ENCODE measurements at regions not wholly inside any gene's neighbourhood (a gene's known extent, or its start where the extent isn't known, plus 50 kb on each side); places are given as distances from the start of the nearest gene placed in this dataset.

DNA sequence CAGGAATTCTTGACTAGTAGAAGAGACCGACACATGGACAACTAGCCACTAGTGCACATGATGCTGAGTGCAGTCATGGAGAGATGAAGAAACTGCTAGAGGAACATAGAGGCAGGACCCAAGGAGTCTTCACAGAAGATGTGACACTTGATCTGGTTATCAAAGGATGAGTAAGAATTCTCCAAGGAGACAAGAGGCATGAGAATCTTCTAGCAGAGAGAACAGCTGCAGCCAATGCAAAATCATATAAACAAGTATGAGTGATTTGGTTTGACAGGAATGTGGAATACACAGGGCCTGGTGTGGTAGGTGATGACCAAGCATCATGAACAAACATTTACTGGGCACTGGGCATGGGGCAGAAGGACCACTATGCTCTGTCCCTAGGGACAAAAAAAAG, 140.9 kb upstream of the CTTNBP2NL start:
- no peak for ATAC-seq (ENCODE audit: low read depth)
- DNase-seq (ENCODE audit: low spot score), result no peak

DNA sequence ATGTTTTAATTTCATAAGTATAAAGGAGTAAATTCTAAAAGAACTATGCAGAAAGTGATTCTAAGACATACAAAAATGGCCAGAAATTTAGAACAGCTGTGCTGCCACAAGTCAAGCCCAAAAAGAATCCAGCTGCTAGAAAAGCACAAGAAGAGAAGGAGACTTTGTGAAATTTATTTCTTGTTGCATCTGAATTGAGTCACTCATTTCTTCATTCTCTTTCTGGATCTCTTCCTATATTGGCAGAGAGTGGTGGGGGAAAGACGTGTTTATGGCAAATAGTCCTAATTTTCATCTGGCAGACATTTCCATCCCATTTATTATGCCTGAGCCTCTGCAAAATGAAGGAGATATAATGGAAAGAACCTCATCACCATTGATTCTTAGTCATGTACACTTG, 139.6 kb upstream of the CTTNBP2NL start:
- ATAC-seq (ENCODE audit: low read depth), result no peak

More for the DNA sequence above, 140.9 kb upstream of the CTTNBP2NL start:
- Histone ChIP-seq H3K4me3 (ENCODE audit: severe bottlenecking) (no peak overlapping the region), H3K36me3 (ENCODE audit: low read depth) (no peaks in the 10 kb centered on the region), H3K9me3 (ENCODE audit: severe bottlenecking) (no peaks in the 10 kb centered on the region), H3K27ac (ENCODE audit: poor library complexity, severe bottlenecking) (no peak overlapping the region), H3K4me1 (ENCODE audit: insufficient read depth, poor library complexity, severe bottlenecking) (peaks cover 13% of the 10 kb centered on the region), H3K27me3 (ENCODE audit: insufficient read depth, poor library complexity, severe bottlenecking) (no peaks in the 10 kb centered on the region)
- TF ChIP-seq, protein P1, sequence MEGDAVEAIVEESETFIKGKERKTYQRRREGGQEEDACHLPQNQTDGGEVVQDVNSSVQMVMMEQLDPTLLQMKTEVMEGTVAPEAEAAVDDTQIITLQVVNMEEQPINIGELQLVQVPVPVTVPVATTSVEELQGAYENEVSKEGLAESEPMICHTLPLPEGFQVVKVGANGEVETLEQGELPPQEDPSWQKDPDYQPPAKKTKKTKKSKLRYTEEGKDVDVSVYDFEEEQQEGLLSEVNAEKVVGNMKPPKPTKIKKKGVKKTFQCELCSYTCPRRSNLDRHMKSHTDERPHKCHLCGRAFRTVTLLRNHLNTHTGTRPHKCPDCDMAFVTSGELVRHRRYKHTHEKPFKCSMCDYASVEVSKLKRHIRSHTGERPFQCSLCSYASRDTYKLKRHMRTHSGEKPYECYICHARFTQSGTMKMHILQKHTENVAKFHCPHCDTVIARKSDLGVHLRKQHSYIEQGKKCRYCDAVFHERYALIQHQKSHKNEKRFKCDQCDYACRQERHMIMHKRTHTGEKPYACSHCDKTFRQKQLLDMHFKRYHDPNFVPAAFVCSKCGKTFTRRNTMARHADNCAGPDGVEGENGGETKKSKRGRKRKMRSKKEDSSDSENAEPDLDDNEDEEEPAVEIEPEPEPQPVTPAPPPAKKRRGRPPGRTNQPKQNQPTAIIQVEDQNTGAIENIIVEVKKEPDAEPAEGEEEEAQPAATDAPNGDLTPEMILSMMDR (IDR thresholded peaks at IDR 0.05; ENCODE audit: poor library complexity, severe bottlenecking), result no peak

DNA sequence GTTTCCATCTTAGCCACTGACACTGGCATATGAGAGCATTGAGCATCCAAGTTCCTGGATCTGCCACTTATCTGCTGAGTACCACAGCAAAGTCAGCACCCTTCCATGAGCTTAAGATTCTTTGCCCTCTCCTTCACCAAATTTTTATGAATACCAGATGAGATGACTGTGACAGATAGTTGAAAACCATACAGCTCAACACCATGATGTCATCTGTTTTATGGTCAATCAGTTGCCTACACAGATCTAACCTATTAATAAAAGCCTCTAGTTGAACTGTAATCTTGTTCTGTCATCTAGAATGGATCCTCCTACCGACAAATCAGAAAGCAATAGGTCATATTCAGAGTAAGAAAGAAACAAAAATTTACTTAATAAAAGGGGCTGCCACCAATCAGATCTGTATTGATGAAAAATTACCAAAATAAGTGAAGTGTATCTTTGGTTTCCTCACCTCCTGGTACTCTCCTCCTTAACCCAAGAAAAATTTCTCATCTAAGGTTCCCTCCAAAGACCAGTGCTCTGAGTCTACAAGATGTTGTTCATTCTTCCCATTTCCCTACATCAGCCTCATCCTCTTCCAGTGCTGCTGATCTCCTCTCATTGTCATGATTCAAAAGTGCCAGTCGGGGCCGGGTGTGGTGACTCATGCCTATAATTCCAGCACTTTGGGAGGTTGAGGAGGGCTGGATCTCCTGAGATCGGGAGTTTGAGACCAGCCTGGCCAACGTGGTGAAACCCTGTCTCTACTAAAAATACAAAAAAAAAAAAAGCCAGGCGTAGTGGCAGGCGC, 138.8 kb upstream of the CTTNBP2NL start:
- peaks cover 1% of the 10 kb centered on the region for H3K4me1 ChIP-seq (ENCODE audit: insufficient read depth, poor library complexity, severe bottlenecking)
- no peak for DNase-seq (ENCODE audit: low spot score)
- ATAC-seq (ENCODE audit: low read depth), result no peak
- no peak overlapping the region for H3K4me3 ChIP-seq (ENCODE audit: severe bottlenecking)
- H3K27me3 ChIP-seq (ENCODE audit: insufficient read depth, poor library complexity, severe bottlenecking), result no peaks in the 10 kb centered on the region
- TF ChIP-seq, protein P1 (IDR thresholded peaks at IDR 0.05; ENCODE audit: poor library complexity, severe bottlenecking), result no peak
- H3K36me3 ChIP-seq (ENCODE audit: low read depth), result no peaks in the 10 kb centered on the region
- no peaks in the 10 kb centered on the region for H3K9me3 ChIP-seq (ENCODE audit: severe bottlenecking)
- H3K27ac ChIP-seq (ENCODE audit: poor library complexity, severe bottlenecking), result no peak overlapping the region

More for the DNA sequence above, 139.6 kb upstream of the CTTNBP2NL start:
- DNase-seq (ENCODE audit: low spot score), result no peak
- TF ChIP-seq, protein P1 (IDR thresholded peaks at IDR 0.05; ENCODE audit: poor library complexity, severe bottlenecking), result no peak
- Histone ChIP-seq H3K27ac (ENCODE audit: poor library complexity, severe bottlenecking) (no peak overlapping the region), H3K36me3 (ENCODE audit: low read depth) (no peaks in the 10 kb centered on the region), H3K4me3 (ENCODE audit: severe bottlenecking) (no peak overlapping the region), H3K4me1 (ENCODE audit: insufficient read depth, poor library complexity, severe bottlenecking) (peaks cover 10% of the 10 kb centered on the region), H3K27me3 (ENCODE audit: insufficient read depth, poor library complexity, severe bottlenecking) (no peaks in the 10 kb centered on the region), H3K9me3 (ENCODE audit: severe bottlenecking) (no peaks in the 10 kb centered on the region)

DNA sequence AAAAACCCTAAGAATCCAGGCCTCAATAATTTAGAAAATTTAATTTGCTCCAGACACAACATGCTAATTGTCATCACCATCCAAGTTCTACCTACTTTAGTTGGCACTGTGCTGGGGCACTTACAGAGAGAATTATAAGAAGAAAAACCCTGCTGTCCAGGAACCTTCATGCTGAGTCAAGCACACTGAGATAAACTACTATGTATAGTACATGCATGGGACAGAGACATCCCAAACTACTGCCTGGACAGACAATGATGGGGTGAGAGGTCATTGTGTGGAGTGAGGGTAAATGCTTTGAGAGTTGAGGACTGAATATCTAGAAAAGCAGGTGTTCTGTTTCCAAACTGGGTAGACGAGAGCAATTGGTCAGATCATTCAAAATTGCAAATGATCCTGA, 135.3 kb upstream of the CTTNBP2NL start:
- no peak for ATAC-seq (ENCODE audit: low read depth)
- no peak overlapping the region for H3K4me3 ChIP-seq (ENCODE audit: severe bottlenecking)

More for the DNA sequence above, 135.3 kb upstream of the CTTNBP2NL start:
- Histone ChIP-seq H3K36me3 (ENCODE audit: low read depth) (no peaks in the 10 kb centered on the region), H3K9me3 (ENCODE audit: severe bottlenecking) (no peaks in the 10 kb centered on the region), H3K4me1 (ENCODE audit: insufficient read depth, poor library complexity, severe bottlenecking) (no peaks in the 10 kb centered on the region), H3K27ac (ENCODE audit: poor library complexity, severe bottlenecking) (no peak overlapping the region), H3K27me3 (ENCODE audit: insufficient read depth, poor library complexity, severe bottlenecking) (no peaks in the 10 kb centered on the region)
- no peak for DNase-seq (ENCODE audit: low spot score)
- TF ChIP-seq, protein P1 (IDR thresholded peaks at IDR 0.05; ENCODE audit: poor library complexity, severe bottlenecking), result no peak
